MM.1S (cell line): ENCODE measurements at regions not wholly inside any gene's neighbourhood (a gene's known extent, or its start where the extent isn't known, plus 50 kb on each side); places are given as distances from the start of the nearest gene placed in this dataset.

Source experiments
- DNase-seq: peaks from one replicate; pipeline ENCODE4 v3.0.0-alpha.2; 2015
- H2AFZ ChIP-seq: fragments of 300-600 bp; sonication (generic); 2 replicates; pipeline ENCODE4 v1.6.0; 2016; ENCODE audit warnings: antibody characterized with exemption, low read length
- H3F3A ChIP-seq: fragments of 300-600 bp; sonication (generic); 2 replicates; pipeline ENCODE4 v1.6.1; 2016; ENCODE audit warnings: mild to moderate bottlenecking, antibody characterized with exemption, low read length, moderate library complexity, mixed read lengths; ENCODE audit not compliant: insufficient read depth
- H3K27ac ChIP-seq: fragments of 300-600 bp; sonication (generic); 2 replicates; pipeline ENCODE4 v1.5.1; 2016; ENCODE audit warnings: mild to moderate bottlenecking, low read length
- H3K27me3 ChIP-seq: fragments of 300-600 bp; sonication (generic); replicated peaks from 2 replicates; pipeline ENCODE4 v1.6.0; 2016; ENCODE audit warnings: low read length; ENCODE audit not compliant: insufficient read depth
- H3K36me3 ChIP-seq: fragments of 300-600 bp; sonication (generic); replicated peaks from 2 replicates; pipeline ENCODE4 v1.6.1; 2016; ENCODE audit warnings: mild to moderate bottlenecking, low read length, mixed read lengths; ENCODE audit not compliant: insufficient read depth
- H3K4me1 ChIP-seq: fragments of 300-600 bp; sonication (generic); 2 replicates; pipeline ENCODE4 v1.6.1; 2016; ENCODE audit warnings: low read length, mixed read lengths
- H3K4me2 ChIP-seq: fragments of 300-600 bp; sonication (generic); 2 replicates; pipeline ENCODE4 v1.6.0; 2016; ENCODE audit warnings: low read depth, low read length
- H3K4me3 ChIP-seq: fragments of 300-600 bp; sonication (generic); 2 replicates; pipeline ENCODE4 v1.5.1; 2016; ENCODE audit warnings: low read length, mixed read lengths
- H3K79me2 ChIP-seq: fragments of 300-600 bp; sonication (generic); 2 replicates; pipeline ENCODE4 v1.6.1; 2016; ENCODE audit warnings: mixed run types, low read length, mixed read lengths
- H3K9ac ChIP-seq: fragments of 300-600 bp; sonication (generic); 2 replicates; pipeline ENCODE4 v1.6.1; 2016; ENCODE audit warnings: low read length, mixed read lengths
- H3K9me2 ChIP-seq: fragments of 300-600 bp; sonication (generic); replicated peaks from 2 replicates; pipeline ENCODE4 v1.6.1; 2016; ENCODE audit warnings: mild to moderate bottlenecking, low read length, mixed read lengths; ENCODE audit not compliant: insufficient read depth
- H3K9me3 ChIP-seq: fragments of 300-600 bp; sonication (generic); replicated peaks from 2 replicates; pipeline ENCODE4 v1.6.1; 2016; ENCODE audit warnings: mild to moderate bottlenecking, low read length, mixed read lengths; ENCODE audit not compliant: insufficient read depth
- H4K20me1 ChIP-seq: fragments of 300-600 bp; sonication (generic); 2 replicates; pipeline ENCODE4 v1.6.1; 2016; ENCODE audit warnings: mild to moderate bottlenecking, low read length, moderate library complexity, mixed read lengths; ENCODE audit not compliant: insufficient read depth
- CTCF ChIP-seq: fragments of 300-600 bp; sonication (generic); IDR thresholded peaks from 2 replicates; pipeline ENCODE4 v1.5.1; 2016; ENCODE audit warnings: antibody characterized with exemption, low read length, mixed read lengths
- EZH2 ChIP-seq: fragments of 300-600 bp; sonication (generic); optimal IDR thresholded peaks from 2 replicates; pipeline ENCODE3; 2017; ENCODE audit warnings: low read depth, mild to moderate bottlenecking, antibody characterized with exemption, low read length, mixed read lengths
- EZH2phosphoT487 ChIP-seq: fragments of 300-600 bp; sonication (generic); IDR thresholded peaks from 2 replicates; pipeline ENCODE4 v1.6.1; 2018; ENCODE audit warnings: antibody characterized with exemption, low read length

GRCh38 chr3:44100298-44100695 is 141.4 kb upstream of the TOPAZ1 start:
- no peak overlapping the region for H3K4me2 ChIP-seq
- no peaks in the 10 kb centered on the region for H3K36me3 ChIP-seq
- peaks cover 13% of the 10 kb centered on the region for H3K4me1 ChIP-seq
- H3K9me3 ChIP-seq, result no peaks in the 10 kb centered on the region
- no peak for DNase-seq
- H3K27ac ChIP-seq, result no peak overlapping the region
- H4K20me1 ChIP-seq, result no peaks in the 10 kb centered on the region
- no peaks in the 10 kb centered on the region for H3K9me2 ChIP-seq
- peaks cover 9% of the 10 kb centered on the region for H3F3A ChIP-seq
- no peak overlapping the region for H3K9ac ChIP-seq
- H3K79me2 ChIP-seq, result no peaks in the 10 kb centered on the region
- no peak overlapping the region for H3K4me3 ChIP-seq
- TF ChIP-seq EZH2phosphoT487 (no peak), EZH2 (no peak), CTCF (no peak)
- H2AFZ ChIP-seq, result no peak overlapping the region
- H3K27me3 ChIP-seq, result no peaks in the 10 kb centered on the region

DNA sequence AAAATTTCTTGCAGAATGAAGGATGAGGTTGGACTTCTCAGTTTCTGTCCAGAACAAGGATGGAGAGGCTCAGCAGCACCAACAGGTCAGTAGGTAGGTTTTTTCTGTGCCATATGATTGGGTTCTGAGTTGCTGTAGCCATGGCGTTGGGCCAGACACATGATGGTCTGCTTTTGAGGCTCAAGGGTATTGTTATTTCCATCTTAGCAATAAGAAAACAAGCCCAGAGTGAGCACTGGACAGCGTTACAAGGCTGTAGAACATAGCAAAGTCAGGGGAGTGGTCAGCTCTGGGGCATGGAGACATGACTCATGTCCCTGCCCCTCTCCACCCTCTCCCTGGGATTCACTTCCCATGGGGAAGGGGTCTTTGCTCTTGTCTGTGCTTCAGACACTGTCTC is 137.6 kb upstream of the TOPAZ1 start:
- no peak for DNase-seq
- Histone ChIP-seq H3K27me3 (no peaks in the 10 kb centered on the region), H3K9ac (no peak overlapping the region), H3K36me3 (no peaks in the 10 kb centered on the region), H3K79me2 (no peaks in the 10 kb centered on the region), H2AFZ (no peak overlapping the region), H3K27ac (no peak overlapping the region), H3K9me2 (no peaks in the 10 kb centered on the region), H3F3A (peaks cover 13% of the 10 kb centered on the region), H4K20me1 (no peaks in the 10 kb centered on the region), H3K4me2 (no peak overlapping the region), H3K4me1 (peaks cover 20% of the 10 kb centered on the region), H3K9me3 (no peaks in the 10 kb centered on the region), H3K4me3 (no peak overlapping the region)
- TF ChIP-seq EZH2phosphoT487, result no peak

- Histone ChIP-seq H2AFZ (no peak overlapping the region), H3K4me1 (peaks cover 20% of the 10 kb centered on the region), H3K27me3 (no peaks in the 10 kb centered on the region), H3K9me2 (no peaks in the 10 kb centered on the region), H4K20me1 (no peaks in the 10 kb centered on the region), H3K9ac (no peak overlapping the region), H3K79me2 (no peaks in the 10 kb centered on the region), H3K36me3 (no peaks in the 10 kb centered on the region), H3K27ac (peak overlapping the region; percentile 44; the same call in 1 of the 2 replicates), H3K4me3 (no peak overlapping the region), H3F3A (peaks cover 13% of the 10 kb centered on the region), H3K4me2 (peak overlapping the region; percentile 22; the same call in 1 of the 2 replicates), H3K9me3 (no peaks in the 10 kb centered on the region)
- peak; percentile 68 for DNase-seq
- TF ChIP-seq EZH2 (no peak), CTCF (no peak), EZH2phosphoT487 (no peak)
Measured at GRCh38 chr3:44104668-44105321, 136.9 kb upstream of the TOPAZ1 start.

DNA sequence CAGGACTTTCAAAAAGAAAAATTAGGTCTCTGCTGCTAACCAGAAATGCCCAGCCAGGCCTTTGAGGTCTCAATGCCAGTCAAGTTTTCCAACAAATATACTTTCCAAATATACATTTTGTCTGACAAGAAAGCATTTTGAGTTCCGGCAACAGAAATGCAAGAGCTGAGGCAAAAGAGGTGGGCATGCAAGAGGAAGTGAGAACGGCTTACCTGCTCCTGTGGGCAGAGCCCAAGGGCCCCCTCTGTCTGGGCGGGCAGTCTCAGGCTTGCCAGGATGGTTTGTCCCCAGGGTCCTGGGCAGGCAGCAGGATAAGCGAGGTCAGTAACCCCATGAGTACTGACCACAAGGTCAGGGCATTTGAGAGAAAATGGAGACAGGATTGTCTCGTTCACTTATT is 136.1 kb upstream of the TOPAZ1 start:
- no peaks in the 10 kb centered on the region for H3K79me2 ChIP-seq
- H3K36me3 ChIP-seq, result no peaks in the 10 kb centered on the region
- H4K20me1 ChIP-seq, result no peaks in the 10 kb centered on the region
- H2AFZ ChIP-seq, result no peak overlapping the region
- no peak overlapping the region for H3K9ac ChIP-seq
- H3K4me3 ChIP-seq, result no peak overlapping the region
- DNase-seq, result no peak
- H3F3A ChIP-seq, result peaks cover 13% of the 10 kb centered on the region
- H3K9me3 ChIP-seq, result no peaks in the 10 kb centered on the region
- H3K9me2 ChIP-seq, result no peaks in the 10 kb centered on the region
- peak overlapping the region; percentile 44; the same call in 1 of the 2 replicates for H3K27ac ChIP-seq
- H3K27me3 ChIP-seq, result no peaks in the 10 kb centered on the region
- peak overlapping the region; percentile 3; the same call in 1 of the 2 replicates for H3K4me2 ChIP-seq
- peaks cover 20% of the 10 kb centered on the region for H3K4me1 ChIP-seq
- TF ChIP-seq CTCF (no peak), EZH2 (no peak), EZH2phosphoT487 (no peak)
